GM12874 (cell line): ENCODE measurements at regions not wholly inside any gene's neighbourhood (a gene's known extent, or its start where the extent isn't known, plus 50 kb on each side); places are given as distances from the start of the nearest gene placed in this dataset.

Source experiments
- CTCF ChIP-seq: IDR thresholded peaks from 2 replicates; pipeline ENCODE4 v1.5.1; 2011; ENCODE audit warnings: low read depth, mild to moderate bottlenecking, control low read depth, low read length, moderate library complexity; ENCODE audit not compliant: insufficient read depth

DNA sequence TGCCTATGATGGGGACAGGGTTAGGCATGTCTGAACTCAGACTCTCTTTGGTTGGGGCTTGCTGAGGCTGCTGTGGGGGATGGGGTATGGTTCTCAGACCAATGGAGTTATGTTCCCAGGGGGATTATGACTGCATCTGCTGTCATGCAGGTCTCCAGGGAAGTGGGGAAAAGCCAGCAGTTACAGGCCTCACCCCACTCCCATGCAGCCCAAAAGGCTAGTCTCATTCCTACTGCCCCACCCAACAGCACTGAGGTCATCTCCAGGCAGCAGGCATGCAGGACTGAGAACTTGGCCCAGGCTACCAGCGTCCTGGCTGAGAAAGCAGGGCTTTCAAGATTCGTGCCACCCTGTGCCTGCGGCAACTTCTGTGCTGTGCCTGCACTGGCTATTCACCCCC lies 373.3 kb downstream of the HTR7 start:
- no peak for TF ChIP-seq CTCF

DNA sequence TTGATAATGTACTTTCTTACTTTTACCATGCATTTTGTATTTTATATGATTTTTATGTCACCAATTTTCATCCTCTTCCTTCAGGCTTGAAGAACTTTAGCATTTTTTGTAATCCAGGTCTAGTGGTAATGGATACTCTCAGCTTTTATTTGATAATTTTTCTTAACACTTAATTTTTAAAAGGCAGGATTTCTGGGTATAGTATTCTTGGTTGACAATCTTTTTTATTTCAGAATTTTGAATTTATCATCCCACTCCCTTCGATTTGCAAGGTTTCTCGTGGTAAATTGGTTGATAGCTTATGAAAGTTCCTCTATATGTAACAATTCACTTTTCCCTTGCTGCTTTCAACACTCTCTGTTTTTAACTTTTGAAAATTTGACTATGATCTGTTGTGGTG lies 363.7 kb downstream of the HTR7 start:
- TF ChIP-seq CTCF, result no peak

- TF ChIP-seq CTCF, result no peak
These were observed 353.7 kb downstream of the HTR7 start for GRCh38 chr10:90504172-90504571.

DNA sequence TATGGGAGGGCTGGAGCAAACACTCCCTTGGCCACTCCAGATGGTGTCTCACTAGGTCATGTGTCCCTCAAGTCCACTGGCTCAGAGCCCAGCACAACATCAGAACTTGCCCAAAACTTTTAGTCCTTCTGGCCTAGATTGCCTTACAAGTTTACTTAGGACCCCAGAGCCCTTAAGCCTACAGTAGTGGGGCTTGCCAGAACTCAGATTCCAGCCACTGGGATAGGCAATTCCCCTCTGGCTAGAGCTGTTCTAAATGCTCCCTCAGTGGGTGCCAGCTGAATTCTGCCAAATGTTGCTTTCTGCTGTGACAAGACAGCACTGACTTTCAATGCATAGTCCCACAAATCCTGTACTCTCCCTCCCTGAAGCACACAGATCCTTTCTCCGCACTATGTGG lies 331.1 kb downstream of the HTR7 start:
- TF ChIP-seq CTCF, result no peak

DNA sequence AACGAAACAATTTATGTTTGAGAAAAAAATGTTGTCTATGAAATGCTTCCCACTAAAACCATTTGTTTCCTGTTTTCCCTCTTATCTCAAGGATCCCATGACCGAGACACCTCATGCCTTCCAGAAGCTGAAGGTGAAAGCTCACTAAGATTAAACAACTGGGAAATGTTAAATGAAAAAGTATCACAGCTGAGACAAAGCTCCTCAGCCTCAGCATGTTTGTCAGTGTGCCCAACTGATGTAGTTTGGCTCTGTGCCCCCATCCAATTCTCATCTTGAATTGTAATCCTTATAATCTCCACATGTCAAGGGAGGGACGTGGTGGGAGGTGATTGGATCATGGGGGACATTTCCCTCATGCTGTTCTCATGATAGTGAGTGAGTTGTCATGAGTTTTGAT lies 327.3 kb downstream of the HTR7 start:
- no peak for TF ChIP-seq CTCF

- TF ChIP-seq CTCF, result no peak
These were observed 300.5 kb downstream of the HTR7 start for GRCh38 chr10:90557385-90557784.

GRCh38 chr10:90560331-90560730 lies 297.5 kb downstream of the HTR7 start:
- no peak for TF ChIP-seq CTCF

- no peak for TF ChIP-seq CTCF
These were observed 296.2 kb downstream of the HTR7 start for GRCh38 chr10:90561666-90562065.
